HG02610 (cell line): ENCODE measurements at regions not wholly inside any gene's neighbourhood (a gene's known extent, or its start where the extent isn't known, plus 50 kb on each side); places are given as distances from the start of the nearest gene placed in this dataset.
"Not testable (repeated sequence)": the region's sequence is repeated elsewhere in the genome, so short reads cannot be mapped to it uniquely, and the experiment has no call there.

ENCODE experiments used
- ATAC-seq: cut with Tn5 transposase; IDR thresholded peaks from one replicate; pipeline ENCODE4 v1.9.1; 2021; ENCODE audit warnings: mild to moderate bottlenecking, moderate library complexity; ENCODE audit not compliant: unreplicated experiment

DNA sequence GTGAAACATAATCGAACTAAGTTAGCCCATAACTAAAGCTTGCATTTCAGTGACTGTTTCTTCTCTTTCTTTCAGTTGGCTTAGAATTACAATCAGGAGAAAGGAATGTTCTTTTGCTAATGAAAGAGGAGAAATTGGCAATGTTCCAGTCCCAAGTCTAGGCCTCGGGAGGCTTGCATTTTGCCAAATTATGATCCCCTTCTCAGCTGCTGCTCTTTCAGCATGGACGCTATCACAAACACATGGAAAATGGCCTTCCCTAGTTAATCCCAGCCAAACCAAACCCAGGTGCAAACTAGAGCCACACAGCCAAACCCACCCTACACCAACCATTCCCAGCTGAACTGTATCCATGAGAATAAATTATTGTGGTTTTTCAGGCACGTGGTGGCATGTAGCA, 605.2 kb upstream of the LRRTM4 start:
- ATAC-seq, result no peak

DNA sequence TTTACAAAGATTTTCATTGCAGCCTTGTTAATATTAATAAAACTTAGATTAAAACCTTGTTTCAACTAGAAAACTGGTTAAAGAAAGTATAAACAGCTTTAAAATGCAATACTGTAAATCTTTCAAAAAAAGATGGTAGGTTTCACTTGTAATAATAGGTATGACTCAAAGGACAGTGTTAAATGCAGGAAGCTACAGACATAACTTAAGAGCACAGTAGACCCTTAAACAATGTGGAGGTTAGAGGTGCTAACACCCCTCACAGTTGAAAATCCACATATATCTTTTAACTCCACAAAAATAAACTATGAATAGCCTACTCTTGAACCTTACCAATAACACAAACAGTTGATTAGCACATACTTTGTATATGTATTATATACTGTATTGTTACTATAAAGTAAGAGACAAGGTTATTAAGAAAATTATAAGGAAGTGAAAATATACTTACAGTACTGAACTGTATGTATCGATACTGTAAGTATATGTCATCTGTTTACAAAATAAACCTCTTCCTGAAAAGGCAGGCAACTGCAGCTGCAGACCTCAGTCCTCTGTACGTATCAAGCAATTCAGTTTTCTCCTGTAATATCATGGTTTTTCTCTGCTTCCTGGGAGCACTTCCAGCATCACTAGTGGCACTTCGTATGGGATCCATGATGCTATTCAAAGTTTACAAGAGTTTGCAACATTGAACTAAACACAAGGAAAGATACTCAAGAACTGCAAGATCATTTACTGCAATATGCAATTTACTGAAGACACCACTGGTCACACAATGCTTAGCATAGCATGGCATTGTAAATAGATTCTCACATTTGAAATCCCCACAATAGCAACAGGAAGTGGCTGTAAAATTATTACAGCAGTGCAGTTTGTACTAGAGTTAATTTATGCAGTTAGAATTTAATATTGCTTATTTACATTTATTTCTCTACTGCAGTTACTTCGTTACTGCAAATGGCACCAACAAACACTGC, 610.5 kb upstream of the LRRTM4 start:
- ATAC-seq, result no peak

DNA sequence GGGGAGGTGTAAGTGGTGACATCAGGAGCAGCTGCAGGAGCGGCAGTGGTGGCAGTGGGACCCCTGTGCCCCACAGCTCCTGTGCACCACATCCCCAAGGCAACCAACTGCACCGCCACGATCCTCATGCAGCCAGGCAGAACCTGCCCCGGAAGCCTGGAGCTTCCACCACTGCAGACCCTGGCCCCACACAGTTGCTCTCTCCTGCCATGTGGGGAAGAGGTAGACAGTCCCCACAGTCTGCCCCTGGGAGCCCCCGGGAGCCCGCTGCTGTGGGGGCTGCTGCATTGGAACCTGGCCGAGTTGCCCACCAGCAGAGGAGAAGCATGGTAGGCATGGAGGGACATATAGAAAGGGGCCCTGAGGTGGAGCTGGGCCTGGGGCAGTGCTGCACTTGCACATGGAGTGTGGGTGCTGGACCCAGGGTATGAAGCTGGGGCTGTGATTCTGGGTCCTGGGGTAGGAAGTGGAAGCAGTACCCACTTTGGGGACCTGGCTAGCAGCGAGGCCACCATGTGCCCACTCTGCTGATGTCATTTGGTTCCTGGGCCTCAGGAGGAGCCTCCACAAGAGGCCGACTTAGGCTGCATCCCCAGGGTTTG, 623.3 kb upstream of the LRRTM4 start:
- ATAC-seq, result no peak

DNA sequence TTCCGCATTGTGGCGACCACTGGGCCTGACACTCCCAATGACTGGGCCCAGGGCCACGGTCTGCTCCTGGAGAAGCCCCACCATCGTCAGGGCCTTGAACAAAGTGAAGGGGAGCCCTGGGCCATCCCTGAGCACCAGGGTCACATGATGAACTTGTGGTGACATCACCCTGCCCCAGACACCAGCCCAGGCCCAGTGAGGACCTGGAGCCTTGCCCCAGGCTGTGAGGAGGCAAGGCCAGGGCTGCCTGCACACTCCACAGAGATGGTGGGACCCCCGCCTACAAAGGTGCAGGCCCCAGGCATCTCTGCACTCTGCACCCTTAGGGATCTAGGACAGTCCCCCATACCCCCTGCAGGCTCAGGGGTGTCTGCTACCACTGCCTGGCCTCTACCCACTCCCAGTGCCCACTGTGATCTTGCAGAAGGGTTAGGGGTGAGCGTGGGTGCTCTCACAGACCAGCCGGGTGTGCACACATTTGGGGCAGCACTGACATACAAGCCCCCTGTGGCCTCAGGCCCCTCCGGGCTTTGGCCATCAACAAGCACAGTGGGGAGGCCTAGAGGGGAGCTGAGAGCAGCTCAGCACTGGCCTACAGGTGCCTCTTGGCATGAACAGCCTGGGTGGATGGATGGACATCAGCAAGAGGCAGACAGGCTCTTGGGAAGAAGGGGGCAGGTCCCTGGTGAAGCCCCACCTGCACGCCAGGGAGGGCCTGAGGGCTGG, 624.0 kb upstream of the LRRTM4 start:
- ATAC-seq, result no peak

DNA sequence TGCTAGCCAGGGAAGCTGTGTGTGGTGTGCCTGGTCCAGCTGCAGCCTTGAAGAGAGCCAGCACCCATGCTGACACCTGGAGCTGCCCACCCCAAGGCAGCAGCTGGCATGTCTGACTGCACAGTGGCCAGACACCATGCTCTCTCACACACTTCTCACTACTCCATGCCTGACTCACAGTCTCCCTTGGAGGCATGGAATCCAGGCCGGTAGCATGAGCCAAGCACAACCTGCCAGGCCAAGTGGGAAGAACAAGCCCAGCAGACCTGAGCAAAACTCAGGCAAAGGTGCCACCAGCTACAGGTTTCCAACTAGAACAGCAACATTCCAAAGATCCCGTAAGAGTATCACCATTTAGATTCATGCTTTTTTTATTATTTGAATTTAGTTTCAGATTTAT, 625.3 kb upstream of the LRRTM4 start:
- no peak for ATAC-seq

DNA sequence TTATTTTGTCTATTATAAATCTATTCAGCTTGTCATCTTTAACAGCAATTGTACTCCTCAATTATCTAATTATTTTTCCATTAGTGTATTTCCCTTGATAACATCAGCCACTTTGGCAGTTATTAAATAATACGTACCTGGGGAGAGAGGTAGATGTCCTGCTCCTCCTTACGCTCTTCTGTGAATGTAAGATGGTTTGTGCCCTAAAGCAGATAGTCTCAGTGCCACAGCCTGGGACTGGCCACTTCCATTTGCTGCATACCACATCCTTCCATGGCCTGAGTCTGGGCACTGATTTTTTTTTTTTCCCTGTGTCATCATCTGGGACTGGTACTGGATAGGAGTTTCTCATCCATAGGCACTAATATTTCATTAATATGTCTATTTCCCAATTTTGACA, 632.4 kb upstream of the LRRTM4 start:
- no peak for ATAC-seq

DNA sequence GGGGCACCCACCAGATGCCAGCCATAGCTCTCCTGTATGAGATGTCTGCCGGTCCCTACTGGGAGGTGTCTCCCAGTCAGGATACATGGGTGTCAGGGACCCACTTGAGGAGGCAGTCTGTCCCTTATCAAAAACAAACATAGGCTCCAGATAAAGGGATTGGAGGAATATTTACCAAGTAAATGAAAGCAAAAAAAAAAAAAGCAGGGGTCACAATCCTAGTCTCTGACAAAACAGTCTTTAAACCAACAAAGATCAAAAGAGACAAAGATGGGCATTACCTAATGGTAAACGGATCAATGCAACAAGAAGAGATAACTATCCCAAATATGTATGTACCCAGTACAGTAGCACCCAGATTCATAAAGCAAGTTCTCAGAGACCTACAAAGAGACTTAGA, 640.0 kb upstream of the LRRTM4 start:
- ATAC-seq, result no peak

DNA sequence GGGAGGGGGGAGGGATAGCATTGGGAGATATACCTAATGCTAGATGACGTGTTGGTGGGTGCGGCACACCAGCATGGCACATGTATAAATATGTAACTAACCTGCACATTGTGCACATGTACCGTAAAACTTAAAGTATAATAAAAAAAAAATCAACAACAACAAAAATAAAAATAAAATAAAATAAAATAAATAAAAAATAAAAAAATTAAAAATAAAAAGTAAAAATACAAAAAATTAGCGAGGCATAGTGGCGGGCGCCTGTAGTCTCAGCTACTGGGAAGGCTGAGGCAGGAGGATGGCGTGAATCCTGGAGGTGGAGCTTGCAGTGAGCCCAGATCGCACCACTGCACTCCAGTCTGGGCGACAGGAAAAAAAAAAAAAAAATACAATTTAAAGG, 650.0 kb upstream of the LRRTM4 start:
- ATAC-seq, result not testable (repeated sequence)

DNA sequence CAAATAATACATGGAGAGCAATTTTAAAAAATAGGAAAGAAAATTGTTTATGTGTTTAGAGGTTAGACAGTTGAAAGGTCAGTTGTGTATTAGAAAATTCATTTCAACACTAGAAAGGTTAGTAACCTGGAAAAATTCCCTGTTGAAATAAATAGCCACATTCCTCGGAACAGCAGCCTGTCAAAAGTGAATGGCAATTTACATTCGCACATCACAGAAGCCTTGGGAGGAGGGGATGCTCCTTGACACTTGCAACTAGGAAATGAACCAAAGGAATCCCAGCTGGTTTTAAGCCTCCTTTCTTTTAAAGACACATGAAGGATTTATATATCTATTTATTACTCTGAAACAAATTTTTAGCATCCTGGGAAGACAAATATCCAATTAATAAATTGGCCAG, 653.5 kb upstream of the LRRTM4 start:
- no peak for ATAC-seq

DNA sequence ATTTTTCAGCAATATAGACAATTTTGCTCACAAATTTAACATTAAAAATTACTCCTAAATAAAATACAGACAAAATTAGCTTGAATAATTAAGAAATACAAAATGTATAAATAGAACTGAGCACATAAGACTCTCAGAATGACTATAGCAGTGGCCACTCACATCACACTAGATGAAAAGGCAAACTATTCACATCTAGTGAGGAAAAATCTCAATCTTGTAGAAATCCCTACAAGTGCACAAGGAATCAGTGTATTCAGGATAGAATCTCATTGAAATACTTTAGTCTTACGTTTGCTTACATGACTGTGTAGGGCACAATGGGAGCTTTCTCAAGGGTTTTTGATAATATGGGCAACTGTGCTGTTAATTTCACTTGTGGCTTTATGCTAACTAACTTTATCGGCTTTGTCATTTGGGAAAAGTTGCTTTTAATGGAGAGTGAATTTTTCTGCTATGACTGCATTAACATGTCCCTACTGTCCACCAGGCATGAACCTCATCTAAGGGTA, 678.9 kb upstream of the LRRTM4 start:
- no peak for ATAC-seq

DNA sequence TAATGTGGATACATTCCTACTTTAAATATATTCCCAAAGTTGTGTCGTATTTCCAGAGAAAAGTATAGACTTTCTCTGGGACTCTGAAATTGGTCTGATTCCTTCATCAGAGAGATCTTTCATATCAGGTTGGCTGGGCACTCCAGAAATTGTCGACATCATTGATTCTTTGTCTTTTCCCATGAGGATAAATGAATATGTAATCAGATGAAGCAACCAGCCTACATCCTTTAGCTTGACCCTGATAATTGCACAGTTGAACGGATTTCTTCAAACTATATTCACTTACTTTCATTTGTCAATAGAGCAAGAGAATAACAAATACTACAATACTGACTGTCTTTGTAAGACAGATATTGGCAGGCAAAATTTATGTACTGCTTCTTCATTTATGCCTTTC, 680.2 kb upstream of the LRRTM4 start:
- ATAC-seq, result no peak

DNA sequence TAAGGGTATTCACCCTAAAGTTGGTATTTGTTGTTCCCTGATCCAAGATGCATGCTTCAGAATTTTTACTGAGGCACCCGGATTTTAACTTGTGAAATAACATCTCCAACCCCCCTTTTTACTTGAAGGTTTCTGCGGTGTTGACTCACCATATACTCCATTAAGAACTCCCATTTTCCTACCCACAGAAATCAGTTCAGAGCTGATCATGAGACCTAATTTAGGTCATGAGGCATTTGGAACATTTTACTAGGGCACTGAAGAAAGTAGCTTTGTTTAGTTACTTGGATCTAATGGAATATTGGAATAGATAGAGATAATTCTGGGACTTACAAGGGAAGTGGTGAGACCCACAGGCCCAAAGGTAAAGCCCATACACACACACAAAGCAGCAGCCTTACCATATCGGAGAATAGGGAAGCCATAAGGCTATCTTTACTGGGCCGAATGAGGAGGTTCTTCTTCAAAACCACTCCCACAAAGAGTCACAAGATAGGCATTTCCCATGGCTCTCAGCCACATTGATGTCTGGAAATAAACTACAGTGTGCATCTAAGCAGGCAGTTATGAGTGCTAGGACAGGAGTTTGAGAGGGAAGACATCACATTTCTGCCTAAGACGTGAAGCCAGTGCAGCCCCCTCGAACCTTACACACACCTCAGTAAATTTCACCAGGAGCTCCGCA, 681.0 kb upstream of the LRRTM4 start:
- no peak for ATAC-seq

DNA sequence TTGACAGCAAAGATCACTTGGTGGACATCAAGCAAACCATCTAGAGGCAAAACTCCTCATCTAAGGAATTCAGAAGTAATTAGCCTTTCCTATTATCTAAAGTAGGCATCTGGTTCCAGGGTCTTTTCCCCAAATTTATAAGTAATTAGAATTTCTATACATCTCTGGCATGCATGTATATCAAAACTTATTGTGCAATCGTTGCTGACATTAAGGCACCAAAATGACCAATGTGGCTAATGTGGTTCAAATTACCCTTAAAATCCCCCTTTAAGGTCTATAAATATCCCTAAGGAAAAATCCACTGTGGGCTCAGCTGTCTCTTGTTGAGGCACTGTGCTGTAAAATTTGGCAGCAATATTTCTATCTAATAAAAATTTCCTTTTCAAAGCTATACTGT, 695.9 kb upstream of the LRRTM4 start:
- no peak for ATAC-seq

DNA sequence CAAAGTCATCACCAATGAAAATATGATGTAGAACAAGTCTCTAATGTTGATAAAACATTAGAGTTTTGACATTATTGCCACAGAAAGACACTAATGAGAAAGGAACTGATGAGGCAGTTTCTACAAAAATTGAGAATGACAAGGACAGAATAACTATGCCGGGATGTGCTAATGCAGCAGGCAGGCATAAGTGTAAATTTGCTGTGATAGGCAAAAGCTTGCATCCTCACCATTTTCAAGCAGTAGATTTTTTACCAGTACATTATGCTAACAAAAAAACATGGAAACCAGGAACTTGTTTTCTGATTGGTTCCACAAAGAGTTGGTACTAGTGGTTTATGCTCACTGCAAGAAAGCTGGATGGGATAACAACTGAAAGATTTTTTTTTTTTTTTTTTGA, 715.5 kb upstream of the LRRTM4 start:
- ATAC-seq, result no peak

DNA sequence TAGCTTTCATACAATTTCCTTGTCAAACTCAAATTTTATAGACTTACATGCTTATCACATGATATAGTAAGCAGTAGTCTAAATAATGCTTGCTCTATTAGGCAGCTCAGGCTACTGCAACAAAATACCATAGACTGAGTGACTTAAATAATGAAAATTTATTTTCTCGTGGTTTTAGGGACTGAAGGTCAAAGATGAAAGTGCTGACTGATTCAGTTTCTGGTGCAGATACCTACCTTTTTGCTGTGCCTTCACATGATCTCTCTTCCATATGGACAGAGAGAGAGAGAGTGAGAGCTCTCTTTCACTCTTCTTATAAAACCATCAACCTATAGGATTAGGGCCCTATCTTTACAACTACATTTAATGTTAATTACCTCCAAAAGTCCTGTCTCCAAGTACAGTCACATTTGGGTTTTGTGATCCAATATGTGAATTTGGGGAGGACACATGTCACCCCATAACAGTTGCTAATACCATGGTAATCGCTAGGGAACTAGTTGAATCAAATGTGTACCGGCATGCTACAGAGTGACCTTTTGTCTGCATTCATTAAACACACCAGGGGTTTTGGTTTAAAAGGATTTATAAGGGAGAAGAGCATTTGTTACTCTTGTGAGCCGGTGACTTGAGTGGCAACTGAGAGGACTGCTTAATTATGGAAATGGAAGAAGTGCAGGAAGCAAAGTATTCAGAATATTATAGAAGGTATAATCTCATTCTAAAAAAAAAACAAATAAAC, 723.4 kb upstream of the LRRTM4 start:
- ATAC-seq, result no peak

DNA sequence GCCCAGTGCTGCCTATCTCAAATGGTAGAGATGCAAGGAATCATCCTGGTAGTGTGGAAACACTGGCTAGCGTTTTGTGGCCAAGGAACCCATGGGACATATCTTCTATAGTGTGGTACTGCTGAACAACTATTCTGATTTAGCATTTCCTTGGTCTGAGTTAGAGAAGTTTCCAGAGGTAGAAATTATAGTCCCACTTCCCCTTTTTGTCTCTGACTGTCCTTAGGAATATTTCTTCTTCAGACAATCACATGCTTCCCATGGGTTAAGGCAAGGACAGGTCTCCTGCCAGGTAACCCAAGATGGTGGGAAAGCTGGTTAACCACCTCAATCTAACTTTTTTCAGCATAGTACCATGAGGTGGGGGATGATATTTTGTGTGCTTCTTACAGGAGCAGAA, 729.5 kb upstream of the LRRTM4 start:
- ATAC-seq, result no peak

DNA sequence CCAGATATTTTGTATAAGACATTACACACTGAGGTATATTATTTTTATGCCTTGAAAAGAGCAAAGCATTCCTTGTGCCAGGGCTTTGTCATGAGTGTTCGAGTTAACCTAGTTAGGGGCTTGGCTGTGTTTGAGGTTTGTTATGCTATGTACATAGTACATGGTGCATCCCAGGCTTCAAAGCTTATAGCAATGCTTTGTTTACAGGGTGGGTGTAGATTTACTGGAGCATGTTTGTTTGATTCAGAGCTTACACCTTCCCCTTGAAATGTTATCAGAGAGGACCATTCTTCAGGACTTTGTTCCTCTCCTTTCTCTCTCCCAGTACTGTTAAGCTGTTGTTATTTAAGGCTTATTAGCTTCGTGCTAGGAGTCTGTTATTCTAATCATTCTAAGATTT, 738.7 kb upstream of the LRRTM4 start:
- no peak for ATAC-seq

DNA sequence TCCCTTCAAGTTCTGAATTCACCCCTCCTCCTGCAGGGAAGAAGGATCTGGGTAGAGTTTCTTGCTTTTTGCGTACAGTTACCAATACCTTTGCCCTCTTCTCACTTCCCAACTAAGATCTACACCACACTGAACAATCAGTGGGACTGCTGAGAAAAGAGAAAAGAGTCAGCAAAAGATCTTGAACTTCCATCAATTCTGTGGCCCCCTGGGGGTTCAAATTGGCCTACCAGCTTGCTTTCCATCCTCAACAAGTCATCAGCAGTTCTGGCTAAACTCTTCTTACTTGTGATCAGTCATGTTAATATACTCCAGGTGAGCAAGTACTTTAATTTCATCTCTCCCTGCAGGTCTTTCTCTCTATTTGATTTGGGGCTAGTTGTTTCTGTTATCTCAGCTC, 739.3 kb upstream of the LRRTM4 start:
- no peak for ATAC-seq

DNA sequence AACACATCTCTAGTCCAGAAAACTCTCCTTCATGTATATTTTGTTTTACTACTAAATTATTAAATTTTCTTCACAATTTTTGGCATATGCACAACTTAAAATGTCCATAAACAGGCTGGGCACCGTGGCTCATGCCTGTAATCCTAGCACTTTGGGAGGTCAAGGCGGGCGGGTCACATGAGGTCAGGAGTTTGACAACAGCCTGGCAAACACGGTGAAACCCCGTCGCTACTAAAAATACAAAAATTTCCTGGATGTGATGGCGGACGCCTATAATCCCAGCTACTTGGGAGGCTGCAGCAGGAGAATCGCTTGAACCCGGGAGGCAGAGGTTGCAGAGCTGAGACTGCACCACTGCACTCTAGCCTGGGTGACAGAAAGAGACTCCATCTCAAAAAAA, 739.9 kb upstream of the LRRTM4 start:
- ATAC-seq, result not testable (repeated sequence)

DNA sequence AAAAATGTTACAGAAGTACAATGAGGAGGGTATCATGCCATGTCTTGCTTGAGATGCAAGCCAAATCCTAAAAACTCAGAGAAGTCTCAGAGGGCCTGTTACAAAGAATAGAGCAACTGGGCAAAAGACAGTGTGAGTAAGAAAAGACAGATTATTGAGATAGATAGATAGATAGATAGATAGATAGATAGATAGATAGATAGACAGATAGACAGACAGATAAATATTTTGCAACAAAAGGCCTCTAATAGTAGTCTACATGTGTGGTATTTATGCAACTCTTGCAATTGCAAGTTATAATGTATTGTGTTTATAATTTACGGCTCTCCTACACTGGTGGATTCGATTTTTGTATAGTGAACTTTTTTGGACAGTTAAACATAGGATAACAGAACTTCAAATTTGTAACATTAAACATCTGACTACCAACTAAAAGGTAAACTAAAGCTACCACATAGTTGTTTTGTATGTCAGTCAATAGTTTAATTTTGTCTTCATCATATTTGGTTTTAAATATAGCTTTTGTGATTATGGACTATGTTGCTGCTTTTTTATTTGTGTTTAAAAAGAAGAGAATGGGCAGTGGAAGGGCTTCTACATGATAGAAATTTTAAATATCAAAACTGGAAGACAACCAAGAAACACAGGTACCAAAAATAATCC, 740.7 kb upstream of the LRRTM4 start:
- ATAC-seq, result no peak
